ENCODE measurements at regions not wholly inside any gene's neighbourhood (a gene's known extent, or its start where the extent isn't known, plus 50 kb on each side); places are given as distances from the start of the nearest gene placed in this dataset.
A peak's percentile ranks its signal among the peaks of the same experiment; 100 is the strongest.

DNA sequence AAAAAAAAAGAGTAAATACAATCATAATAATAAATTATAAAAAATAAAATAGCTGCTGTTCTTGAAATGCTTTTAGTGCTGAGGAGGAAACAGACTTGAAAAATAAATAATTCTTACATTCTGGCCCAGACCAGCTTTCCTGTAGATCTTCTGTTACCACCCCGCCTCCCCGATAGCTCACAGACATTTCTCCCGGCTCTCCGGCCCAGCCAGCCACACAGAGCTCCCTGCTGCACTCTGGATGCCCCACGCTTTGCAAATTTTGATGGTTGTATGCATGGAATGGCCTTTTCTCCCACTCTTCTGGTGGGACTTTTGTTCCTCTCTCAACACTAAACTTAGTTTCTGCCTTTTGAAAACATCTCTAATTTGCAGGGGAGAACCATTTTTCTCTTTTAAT is 249.3 kb downstream of the ATP23 start:
- no peak for DNase-seq (ENCODE audit: low read depth in 2 of 2)

DNA sequence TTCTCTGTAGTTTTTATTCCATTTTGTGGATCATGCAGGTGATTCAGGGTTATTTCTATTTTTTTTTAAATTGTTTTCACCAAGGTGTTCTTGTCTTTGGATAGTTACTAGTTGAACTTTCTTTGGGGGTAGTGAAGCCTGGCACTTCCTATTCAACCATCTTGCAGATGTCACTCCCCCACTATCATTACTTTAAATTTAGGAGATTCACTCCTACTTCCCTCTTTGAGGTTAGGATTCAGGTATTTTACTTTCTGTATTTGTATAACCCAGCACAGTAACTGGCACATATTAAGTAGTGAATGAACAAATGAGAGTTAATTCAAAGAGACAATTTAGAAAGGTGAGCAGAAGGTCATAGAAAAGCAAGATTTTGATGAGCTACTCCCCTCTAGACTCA is 255.6 kb downstream of the ATP23 start:
- no peak for DNase-seq (ENCODE audit: low read depth in 2 of 2)

DNA sequence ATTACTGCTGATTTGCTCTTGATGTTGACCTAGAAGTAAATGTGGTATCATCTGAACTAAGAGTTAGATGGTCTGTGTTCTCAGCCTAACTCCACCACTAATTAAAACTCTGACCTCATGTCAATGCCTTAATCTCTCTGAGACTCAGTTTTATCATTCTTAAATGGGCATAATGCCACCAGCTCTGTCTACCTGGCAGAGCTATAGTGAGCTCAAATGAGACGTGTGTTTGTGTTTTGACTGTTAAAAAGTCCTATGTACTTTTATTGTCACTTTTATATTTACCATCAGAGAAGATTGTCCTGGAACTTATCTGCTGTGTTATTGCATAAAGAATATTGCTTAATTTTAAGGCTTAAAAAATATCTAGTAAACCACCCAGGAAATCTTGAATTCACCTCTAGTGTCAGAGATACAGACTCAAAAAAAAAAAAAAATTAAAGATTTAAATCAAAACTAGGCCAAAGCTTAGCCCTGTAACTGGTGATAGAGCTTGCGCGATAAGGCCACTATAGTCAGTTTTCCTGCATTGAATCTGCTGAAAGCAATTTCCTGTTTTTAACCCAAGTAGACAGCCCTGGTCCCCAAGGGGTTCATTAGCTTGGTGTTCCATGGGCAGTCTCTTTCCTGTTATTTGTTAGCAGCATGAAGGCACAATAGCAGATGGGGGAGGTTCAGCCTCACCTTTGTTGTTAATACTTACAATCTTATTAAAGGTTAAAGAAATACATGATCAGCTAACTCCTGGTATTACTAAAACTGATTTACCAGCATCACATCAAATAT is 261.8 kb downstream of the ATP23 start:
- DNase-seq (ENCODE audit: low read depth in 2 of 2) = no peak

DNA sequence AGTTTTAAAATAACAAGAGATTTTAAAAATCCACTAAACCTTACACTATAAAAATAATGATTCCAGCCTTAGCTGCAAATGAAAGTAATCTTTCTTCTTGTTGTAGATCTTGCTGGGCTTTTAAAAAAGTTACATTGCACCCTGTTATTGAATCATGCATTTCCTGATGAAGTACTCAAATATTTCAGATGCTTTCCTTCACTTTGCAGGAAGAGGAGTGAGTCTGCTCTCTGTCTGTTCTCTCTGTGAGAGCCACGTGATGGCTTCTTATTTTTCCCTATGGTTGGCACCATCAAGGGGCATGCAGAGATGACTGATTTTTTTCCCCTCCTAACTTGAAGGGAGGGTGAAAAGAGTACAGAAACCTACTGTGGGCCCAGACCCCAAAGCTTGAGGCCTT is 262.7 kb downstream of the ATP23 start:
- peak; percentile 16 to 17 for DNase-seq (ENCODE audit: low read depth in 2 of 2)

DNA sequence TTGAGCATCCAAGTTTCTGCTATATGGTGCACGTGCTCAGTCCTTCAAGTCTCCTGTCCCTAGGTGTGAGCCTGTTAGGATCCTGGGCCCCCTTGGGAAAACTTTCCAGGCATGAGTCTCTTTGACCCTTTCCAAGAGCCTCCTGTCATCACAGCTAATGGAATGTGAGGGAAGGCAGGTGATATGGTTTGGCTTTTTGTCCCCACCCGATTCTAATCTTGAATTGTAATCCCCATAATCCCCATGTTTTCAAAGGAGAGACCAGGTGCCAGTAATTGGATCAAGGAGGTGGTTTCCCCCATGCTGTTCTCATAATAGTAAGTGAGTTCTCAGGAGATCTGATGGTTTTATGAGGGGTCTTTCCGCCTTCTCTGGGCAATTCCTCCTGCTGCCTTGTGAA is 265.5 kb downstream of the ATP23 start:
- no peak for DNase-seq (ENCODE audit: low read depth in 2 of 2)

DNA sequence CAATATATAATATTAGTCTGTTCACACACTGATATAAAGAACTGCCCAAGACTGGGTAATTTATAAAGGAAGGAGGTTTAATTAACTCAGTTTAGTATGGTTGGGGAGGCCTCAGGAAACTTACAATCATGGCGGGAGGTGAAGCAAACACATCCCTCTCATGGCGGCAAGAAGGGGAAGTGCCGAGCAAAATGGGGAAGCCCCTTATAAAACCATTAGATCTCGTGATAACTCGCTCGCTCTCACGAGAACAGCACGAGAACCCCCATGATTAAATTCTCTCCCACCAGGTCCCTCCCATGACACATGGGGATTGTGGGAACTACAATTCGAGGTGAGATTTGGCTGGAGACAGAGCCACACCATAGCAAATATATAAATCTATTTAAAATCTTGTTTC is 269.8 kb downstream of the ATP23 start:
- DNase-seq (ENCODE audit: low read depth in 2 of 2) = no peak

DNA sequence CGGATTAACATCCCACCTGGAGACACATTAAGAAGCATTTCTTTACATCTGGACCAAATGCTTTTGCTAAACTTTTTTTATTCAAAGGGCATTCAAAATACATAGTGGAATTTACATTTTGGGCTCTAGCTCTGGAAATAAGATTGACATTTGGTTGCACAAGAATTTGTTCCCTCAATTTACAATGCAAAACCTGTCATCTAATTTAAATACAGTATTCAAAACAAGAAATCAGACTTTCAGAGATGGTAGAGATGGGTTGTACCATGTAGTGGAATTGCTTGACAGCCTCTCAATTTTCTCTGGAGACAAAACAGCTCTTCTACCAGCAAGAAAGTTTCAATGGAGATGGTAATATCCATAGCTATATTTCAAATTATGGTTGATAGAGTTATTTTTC is 275.8 kb downstream of the ATP23 start:
- no peak for DNase-seq (ENCODE audit: low read depth in 2 of 2)

DNA sequence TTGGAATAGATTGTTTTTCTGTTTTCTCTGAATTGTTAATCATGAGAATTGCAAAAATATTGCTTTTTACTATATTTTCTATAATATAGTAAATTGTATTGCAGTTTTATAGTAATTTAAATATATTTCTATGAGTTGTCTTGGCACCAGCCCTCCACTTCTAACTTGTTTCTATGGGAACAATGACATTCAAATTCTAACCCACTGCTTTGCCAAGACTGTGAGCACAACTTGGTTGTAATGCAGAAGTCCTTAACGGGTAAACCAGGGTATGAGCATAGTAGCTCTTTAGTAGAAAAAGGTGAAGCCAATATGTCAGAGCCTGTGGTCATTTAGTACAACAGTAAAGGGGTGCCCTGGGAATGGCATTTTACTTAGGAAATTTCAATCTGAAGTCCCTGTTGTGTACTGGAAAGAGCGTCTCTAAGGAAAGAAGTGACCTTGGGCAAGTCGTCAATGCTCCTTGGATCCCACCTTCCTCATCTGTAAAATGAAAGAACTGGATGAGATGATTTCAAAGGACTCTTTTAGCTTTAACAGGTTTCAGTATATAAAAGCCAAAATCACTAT is 283.3 kb downstream of the ATP23 start:
- no peak for DNase-seq (ENCODE audit: low read depth in 2 of 2)

DNA sequence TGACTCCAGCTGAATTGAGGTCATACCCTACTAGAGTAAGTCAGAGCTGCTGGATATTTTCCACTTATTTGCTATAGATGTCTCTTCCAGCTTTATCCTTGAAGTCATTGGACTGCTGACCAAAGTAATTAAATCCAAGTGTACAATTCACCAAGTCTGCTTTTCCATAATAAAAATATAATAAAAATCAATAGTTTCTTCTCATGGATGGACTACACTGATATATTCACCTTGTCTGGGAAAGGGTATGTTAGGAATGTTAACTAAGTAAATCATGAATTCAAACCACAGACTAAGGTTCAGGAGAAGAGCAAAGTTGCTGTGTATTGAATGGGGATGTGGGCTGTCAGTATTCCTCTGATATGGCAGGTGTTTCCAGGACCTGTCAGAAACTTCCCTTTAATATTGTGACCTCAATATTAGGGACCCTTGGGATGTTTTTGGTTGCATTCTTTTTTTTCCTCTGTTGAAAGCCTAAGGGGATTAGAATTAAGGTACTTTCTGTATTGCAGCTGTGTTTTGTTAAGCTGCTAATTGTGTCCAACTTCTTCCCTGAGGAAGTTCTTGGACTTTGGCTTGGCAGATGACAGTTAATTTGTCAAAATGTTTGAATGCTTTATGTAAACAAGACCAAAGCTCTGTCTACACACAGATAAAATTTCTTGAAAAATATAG is 284.0 kb downstream of the ATP23 start:
- no peak for DNase-seq (ENCODE audit: low read depth in 2 of 2)

DNA sequence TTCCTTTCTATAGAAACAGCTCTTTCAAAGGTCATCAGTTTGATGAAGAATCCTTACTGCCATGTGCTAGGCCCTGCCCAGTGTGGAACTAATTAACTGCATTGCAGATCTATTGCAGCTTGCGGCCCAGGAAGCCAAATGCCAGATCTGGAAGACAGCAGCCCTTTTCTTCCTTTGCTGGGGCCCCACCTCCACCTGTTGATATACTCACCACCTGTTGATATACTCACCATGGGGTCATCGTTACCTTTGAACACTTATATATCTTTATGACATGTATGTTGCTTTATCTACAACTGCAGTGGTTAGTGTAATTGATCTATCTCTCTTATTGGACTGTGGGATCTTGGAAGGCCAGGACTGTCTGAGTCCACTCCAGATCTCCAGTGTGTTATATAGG is 292.5 kb downstream of the ATP23 start:
- no peak for DNase-seq (ENCODE audit: low read depth in 2 of 2)

DNA sequence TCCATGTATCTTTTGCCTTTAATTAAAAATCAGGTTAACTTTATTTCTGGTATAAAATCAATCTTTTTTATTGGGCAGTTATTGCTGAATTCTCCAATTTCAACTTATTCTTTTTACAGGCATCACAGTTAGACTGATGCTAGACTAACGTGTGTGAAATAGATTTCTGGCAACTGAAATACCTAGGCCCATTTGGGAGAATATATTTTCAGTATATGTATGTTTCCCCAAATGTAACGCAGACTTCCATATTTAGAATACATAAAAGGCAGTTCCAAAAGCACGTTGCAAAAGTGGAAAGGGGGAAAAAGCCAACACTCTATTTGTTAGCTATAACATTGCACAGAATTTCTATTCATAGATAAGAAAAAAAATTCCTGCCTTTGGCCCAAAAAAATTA is 297.0 kb downstream of the ATP23 start:
- DNase-seq (ENCODE audit: low read depth in 2 of 2) = no peak

DNA sequence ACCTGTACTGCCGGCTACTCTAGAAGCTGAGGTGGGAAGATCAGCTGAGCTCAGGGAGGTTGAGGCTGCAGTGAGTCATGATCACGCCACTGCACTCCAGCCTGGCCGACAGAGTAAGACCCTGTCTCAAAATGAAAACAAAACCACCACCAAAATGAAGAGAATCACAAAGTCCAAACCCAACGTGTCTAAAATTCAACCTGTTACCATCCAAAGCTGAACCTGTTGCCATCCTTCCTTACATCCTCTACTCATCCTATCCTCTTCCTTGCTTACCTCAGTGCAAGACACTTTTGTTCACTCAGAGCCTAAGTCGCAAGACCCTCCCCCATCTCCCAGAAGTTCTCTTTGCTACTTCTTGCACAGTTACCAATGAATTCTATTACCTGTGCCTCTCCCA is 299.7 kb downstream of the ATP23 start:
- no peak for DNase-seq (ENCODE audit: low read depth in 2 of 2)

DNA sequence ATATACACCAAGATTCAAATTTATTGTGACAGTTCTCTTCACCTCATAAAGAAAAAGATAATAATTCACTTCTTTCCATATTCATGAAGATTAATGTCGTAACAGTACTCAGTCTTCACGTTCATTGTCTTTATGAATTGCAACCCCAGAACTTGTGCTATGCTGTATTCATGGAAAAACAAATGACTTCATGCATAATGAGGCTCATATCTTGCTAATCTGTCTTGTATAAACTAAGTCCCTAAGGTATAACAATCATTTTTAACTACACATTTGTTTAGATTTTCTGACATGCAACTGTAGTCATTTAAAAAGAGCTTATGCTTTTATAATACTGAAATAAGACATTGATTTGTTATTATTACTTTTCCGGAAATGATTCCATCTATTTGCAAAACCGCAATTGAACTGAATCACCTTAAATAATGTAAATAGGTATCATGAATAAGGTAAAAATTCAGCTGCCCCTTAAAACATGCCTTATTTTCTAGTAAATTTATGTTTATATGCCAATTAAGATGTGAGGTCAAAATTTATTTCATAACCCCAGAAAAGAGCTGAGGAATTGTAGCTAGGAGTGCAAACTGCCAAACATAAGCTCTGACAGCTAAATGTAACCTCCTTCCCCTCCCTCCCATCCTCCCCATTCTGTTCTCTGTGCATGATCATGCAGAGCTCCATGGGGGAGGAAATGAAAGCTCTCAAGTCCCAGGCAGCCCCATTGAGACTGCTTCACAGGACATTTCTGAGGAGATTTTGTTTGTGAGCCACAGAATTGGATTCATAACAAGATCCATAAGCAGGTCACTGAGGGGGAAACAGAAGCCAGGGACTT is 301.6 kb downstream of the ATP23 start:
- peak in 1 of 2 experiments; percentile 8 for DNase-seq (ENCODE audit: low read depth in 2 of 2)

DNA sequence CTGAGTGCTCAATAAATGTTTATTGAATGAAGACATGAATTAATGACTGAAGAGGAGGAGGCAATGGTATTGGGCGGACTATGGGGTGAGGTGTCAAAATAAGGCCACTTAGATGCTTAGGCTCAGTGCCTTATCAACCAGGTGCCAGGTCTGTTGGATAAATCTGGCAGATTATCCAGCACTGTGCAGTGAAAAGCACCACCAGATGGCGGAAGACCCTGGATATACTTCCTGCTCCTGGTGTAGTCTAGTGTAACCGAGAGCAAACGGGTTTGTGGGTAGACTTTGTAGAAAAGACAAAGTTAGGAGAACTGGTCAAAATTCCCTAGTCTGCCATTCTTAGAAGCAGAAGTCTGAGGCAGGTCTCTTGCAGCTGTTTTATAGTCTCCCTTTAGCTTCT is 306.3 kb downstream of the ATP23 start:
- DNase-seq (ENCODE audit: low read depth in 2 of 2) = no peak

DNA sequence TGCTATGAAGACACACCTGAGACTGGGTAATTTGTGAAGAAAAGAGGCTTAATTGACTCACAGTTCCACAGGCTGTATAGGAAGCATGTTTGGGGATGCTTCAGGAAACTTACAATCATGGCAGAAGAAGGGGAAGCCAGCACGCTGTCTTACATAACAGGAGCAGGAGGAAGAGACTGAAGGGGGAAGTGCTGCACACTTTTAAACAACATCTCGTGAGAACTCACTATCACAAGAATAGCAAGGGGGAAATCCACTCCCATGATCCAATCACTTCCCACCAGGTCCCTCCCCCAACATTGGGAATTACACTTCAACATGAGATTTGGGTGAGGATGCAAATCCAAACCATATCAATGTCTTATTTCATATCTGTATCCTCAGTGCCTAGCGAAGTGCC is 307.2 kb downstream of the ATP23 start:
- no peak for DNase-seq (ENCODE audit: low read depth in 2 of 2)

DNA sequence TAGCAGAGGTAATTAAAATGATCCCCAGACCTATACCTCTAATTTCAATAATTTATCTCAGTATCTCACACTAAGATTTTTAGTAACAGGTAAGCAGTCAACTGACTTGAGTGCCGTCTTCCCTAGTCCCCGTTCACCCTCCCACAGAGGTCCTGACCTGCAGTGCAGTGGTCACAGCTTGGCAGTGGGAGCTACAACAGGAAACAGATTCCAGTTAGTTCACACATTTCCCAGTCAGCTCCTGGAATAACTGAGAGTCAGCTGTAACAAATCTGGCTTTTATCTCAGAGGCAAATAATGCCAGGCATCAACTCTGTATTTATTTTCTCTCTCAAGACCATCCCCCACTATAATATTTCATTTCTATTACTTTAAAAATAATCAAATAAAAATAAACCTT is 308.2 kb downstream of the ATP23 start:
- no peak for DNase-seq (ENCODE audit: low read depth in 2 of 2)

DNA sequence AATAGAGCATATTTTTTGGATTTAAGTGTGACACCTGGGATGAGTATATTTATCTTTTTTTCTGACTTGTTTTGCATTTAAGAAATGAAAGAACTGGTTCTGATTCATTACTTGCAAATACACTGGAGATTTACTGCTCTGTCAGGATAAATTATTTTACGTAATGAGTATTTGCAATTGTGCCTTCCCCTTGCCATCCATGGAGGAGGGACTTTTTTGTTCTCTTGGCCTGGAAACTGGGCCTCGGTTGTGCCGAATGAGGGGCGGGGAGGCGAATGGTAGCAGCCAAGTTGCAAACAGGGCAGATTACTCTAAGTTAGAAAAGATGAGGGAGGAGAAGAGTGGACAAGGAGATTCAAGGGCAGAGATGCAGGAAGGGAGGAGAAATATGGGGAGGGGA is 308.7 kb downstream of the ATP23 start:
- DNase-seq (ENCODE audit: low read depth in 2 of 2) = no peak

DNA sequence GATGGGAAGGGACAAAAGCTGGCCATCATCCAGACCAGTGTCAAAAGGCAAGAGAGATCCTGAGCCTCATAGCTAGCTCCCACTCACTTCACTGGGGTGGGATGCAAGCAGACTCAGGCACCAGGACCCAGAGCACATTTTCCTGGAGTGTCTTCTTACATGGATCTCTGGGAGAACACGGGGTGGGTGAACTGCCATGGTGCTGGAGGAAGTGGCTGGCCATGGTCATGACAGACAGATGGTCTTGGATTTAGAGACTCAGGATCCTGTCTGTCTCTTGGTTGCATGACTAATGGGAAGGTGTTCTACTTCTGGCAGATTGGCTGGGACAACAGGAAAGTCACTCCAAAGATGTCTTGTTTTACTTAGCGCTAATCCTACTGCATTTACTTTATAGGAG is 311.5 kb downstream of the ATP23 start:
- no peak for DNase-seq (ENCODE audit: low read depth in 2 of 2)

DNA sequence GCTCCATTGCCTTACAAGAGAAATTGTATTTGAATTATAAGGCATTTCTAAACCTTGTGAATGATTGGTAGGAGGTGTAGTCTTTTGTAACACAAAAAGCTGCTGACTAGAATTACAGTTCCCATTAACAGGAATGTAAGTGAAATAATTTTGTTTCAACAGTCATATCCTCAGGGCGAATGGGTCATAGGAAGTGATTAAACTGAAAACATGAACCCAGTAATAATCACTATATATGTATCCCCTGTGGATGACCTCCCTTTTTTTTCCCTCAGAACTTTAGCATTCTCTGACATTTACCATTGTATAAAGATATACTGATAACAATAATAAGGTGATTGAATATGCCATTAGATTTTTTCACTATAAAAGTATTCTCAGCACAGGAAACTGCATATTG is 312.3 kb downstream of the ATP23 start:
- DNase-seq (ENCODE audit: low read depth in 2 of 2) = no peak

DNA sequence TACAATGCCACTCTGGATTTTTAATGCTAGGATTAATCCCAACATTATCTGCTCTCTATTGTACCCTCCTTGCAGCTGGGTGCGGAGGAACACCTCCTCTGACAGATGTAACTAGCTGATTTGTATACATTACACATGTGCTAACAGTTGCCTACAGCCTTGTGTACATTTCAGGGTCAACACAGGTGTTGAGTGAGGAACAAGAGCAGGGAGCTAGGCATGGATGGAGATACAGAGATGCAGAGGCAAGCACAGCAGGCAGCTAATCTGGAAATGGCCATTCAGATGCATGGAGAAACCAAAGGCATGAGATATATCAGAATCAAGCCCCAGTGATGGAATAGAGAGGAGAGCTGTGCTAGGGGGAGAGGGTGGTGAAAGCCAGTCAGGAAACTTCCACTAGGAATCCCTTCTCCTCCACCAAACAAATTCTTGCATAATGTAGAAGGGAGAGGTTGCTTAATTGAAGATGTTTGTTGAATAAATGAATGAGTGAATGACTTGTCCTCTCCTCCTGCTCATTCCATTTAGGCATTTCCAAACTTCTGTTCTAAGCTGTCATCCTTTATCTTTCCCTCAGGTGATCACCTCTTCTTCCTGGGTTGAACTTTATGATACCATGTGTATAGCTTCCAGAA is 313.2 kb downstream of the ATP23 start:
- DNase-seq (ENCODE audit: low read depth in 2 of 2) = no peak

DNA sequence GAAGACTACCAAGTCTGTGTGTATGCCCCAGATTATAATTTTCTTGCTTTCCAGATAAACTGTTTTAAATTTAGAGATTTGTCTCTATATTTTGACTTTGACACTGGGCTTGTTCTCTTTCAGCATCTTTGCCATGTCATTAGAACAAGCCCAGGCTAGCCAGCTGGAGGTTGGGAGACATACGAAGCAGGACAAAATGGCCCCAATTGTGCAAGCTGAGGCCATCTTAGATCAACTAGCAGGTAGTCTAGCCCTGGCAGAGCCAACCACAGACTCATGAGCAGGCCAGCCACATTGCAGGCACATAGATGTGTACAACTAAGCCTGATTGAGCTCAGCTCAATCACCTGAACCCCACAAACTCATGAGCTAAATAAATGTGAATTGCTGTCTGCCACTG is 321.4 kb downstream of the ATP23 start:
- DNase-seq (ENCODE audit: low read depth in 2 of 2) = no peak

DNA sequence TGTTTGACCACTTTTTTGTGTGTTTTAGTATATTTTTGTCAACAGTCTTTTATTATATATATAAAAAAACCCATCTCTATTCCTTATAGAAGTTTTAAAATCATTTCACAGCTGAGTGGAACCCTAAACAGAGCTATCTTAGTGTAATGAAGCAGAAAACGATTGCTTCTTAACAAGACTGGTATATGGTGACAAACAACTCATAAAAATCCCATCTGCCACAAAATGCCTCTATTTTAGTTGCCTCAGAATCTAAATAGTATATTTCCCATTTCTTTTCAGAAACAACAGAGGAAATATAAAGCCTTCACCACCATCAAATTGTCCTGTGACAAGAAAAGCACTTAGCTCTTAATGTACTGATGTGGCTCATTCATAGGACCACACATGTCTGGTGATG is 322.4 kb downstream of the ATP23 start:
- no peak for DNase-seq (ENCODE audit: low read depth in 2 of 2)

All from fibroblast of skin of left biceps (primary cell).